Calu3 (cell line): ENCODE measurements at regions not wholly inside any gene's neighbourhood (a gene's known extent, or its start where the extent isn't known, plus 50 kb on each side); places are given as distances from the start of the nearest gene placed in this dataset.
A peak's percentile ranks its signal among the peaks of the same experiment; 100 is the strongest.

ENCODE experiments used
- BruUV-seq: library from RNA; stranded (reverse); fragments of 400-500 nt; replicated peaks from 2 replicates; lab custom pipeline; 2021; lab: Mats Ljungman, UMichigan
- CTCF ChIA-PET: fragments of 300-600 bp; sonication (Branson Sonifier 250); formaldehyde crosslinking; loops from one replicate; lab custom pipeline; 2022; ENCODE audit warnings: antibody characterized with exemption; lab: Charles Lee
- DNase-seq: peaks from one replicate; pipeline ENCODE4 v3.0.0; 2022
- H3K27ac Mint-ChIP-seq: one replicate; pipeline ENCODE4 v1.8.0; 2022; ENCODE audit warnings: mixed read lengths; ENCODE audit not compliant: unreplicated experiment
- H3K27me3 Mint-ChIP-seq: one replicate; pipeline ENCODE4 v1.8.0; 2022; ENCODE audit warnings: mixed read lengths; ENCODE audit not compliant: unreplicated experiment
- H3K36me3 Mint-ChIP-seq: one replicate; pipeline ENCODE4 v1.8.0; 2022; ENCODE audit warnings: mild to moderate bottlenecking, moderate library complexity, mixed read lengths; ENCODE audit not compliant: insufficient read depth, unreplicated experiment
- H3K4me1 Mint-ChIP-seq: one replicate; pipeline ENCODE4 v1.8.0; 2022; ENCODE audit warnings: mild to moderate bottlenecking, low read depth, mixed read lengths; ENCODE audit not compliant: unreplicated experiment
- H3K4me3 Mint-ChIP-seq: one replicate; pipeline ENCODE4 v1.8.0; 2022; ENCODE audit warnings: mild to moderate bottlenecking, low read depth, moderate library complexity, mixed read lengths; ENCODE audit not compliant: unreplicated experiment
- H3K9me3 Mint-ChIP-seq: one replicate; pipeline ENCODE4 v1.8.0; 2022; ENCODE audit warnings: low read depth, mixed read lengths; ENCODE audit not compliant: unreplicated experiment
- CTCF ChIP-seq: fragments of 200-600 bp; IDR thresholded peaks from one replicate; pipeline ENCODE4 v1.8.0; 2022; ENCODE audit warnings: antibody characterized with exemption; ENCODE audit not compliant: unreplicated experiment
- intact Hi-C: fragments of 100-400 bp; cut with micrococcal nuclease; formaldehyde crosslinking; loops from one replicate; pipeline ENCODE4 v1.10.0; 2022; ENCODE audit not compliant: unreplicated experiment

- CTCF ChIA-PET: no interaction called here
- H3K27me3 Mint-ChIP-seq: no peaks in the 10 kb centered on the region
- TF ChIP-seq CTCF: no peak
- no TSS peak for BruUV-seq
- intact Hi-C loops: loop anchor here (5.0 to 10.0 kb wide), 4 partner anchors 98 to 258 kb away; no protein-coding TSS in a partner anchor
- peaks cover 81% of the 10 kb centered on the region for H3K4me1 Mint-ChIP-seq
- no peak overlapping the region for H3K27ac Mint-ChIP-seq
- H3K4me3 Mint-ChIP-seq: no peak overlapping the region
- H3K9me3 Mint-ChIP-seq: peaks cover 2% of the 10 kb centered on the region
- no peak for DNase-seq
- H3K36me3 Mint-ChIP-seq: no peaks in the 10 kb centered on the region
Measured at GRCh38 chr2:67036444-67036843, 360.7 kb upstream of the ETAA1 start.

GRCh38 chr2:67037655-67038054 lies 359.5 kb upstream of the ETAA1 start:
- TF ChIP-seq CTCF: no peak
- intact Hi-C loops: loop anchor here (5.0 to 10.0 kb wide), 4 partner anchors 97 to 257 kb away; no protein-coding TSS in a partner anchor
- Mint-ChIP-seq H3K27ac (peak overlapping the region; percentile 66), H3K36me3 (no peaks in the 10 kb centered on the region), H3K4me3 (peak overlapping the region; percentile 27), H3K4me1 (peaks cover 73% of the 10 kb centered on the region), H3K9me3 (no peaks in the 10 kb centered on the region), H3K27me3 (no peaks in the 10 kb centered on the region)
- BruUV-seq: no TSS peak
- peak; percentile 68 for DNase-seq
- CTCF ChIA-PET: interaction anchor here (0.5 kb wide), 1 partner anchor 17 kb away, joined by 3 read pairs; no protein-coding TSS in a partner anchor

GRCh38 chr2:67038195-67038594 lies 358.9 kb upstream of the ETAA1 start:
- CTCF ChIA-PET: no interaction called here
- H3K4me1 Mint-ChIP-seq: peaks cover 68% of the 10 kb centered on the region
- no peak for TF ChIP-seq CTCF
- intact Hi-C loops: loop anchor here (5.0 to 10.0 kb wide), 4 partner anchors 97 to 257 kb away; no protein-coding TSS in a partner anchor
- no peaks in the 10 kb centered on the region for H3K36me3 Mint-ChIP-seq
- no TSS peak for BruUV-seq
- H3K27ac Mint-ChIP-seq: no peak overlapping the region
- H3K9me3 Mint-ChIP-seq: no peaks in the 10 kb centered on the region
- H3K4me3 Mint-ChIP-seq: no peak overlapping the region
- DNase-seq: no peak
- no peaks in the 10 kb centered on the region for H3K27me3 Mint-ChIP-seq

GRCh38 chr2:67039058-67039457 lies 358.1 kb upstream of the ETAA1 start:
- no peaks in the 10 kb centered on the region for H3K36me3 Mint-ChIP-seq
- CTCF ChIA-PET: no interaction called here
- no peak overlapping the region for H3K4me3 Mint-ChIP-seq
- H3K9me3 Mint-ChIP-seq: no peaks in the 10 kb centered on the region
- TF ChIP-seq CTCF: no peak
- no peaks in the 10 kb centered on the region for H3K27me3 Mint-ChIP-seq
- intact Hi-C loops: loop anchor here (5.0 to 10.0 kb wide), 4 partner anchors 96 to 256 kb away; no protein-coding TSS in a partner anchor
- DNase-seq: no peak
- no peak overlapping the region for H3K27ac Mint-ChIP-seq
- BruUV-seq: no TSS peak
- peaks cover 59% of the 10 kb centered on the region for H3K4me1 Mint-ChIP-seq
